Common myeloid progenitor, CD34-positive (primary cell): ENCODE measurements at regions not wholly inside any gene's neighbourhood (a gene's known extent, or its start where the extent isn't known, plus 50 kb on each side); places are given as distances from the start of the nearest gene placed in this dataset.

Experiments
- CTCF ChIA-PET: fragments of 350-600 bp; sonication (Branson Sonifier 250); formaldehyde crosslinking; loops from one replicate; lab custom pipeline; 2021; ENCODE audit warnings: antibody characterized with exemption; lab: Charles Lee
- POLR2A ChIA-PET: fragments of 350-600 bp; sonication (Branson Sonifier 250); formaldehyde crosslinking; loops from one replicate; lab custom pipeline; 2021; ENCODE audit warnings: antibody characterized with exemption; lab: Charles Lee
- DNase-seq, 3 donors: peaks; one replicate each; pipeline versions ENCODE4 v3.0.0 to v3.0.0-alpha.2; 2013
- H3K27ac ChIP-seq, 2 experiments: 1 replicate in 1 of 2; 2 replicates in 1 of 2; pipeline ENCODE4 v1.7.0; 2013; ENCODE audit warnings: inconsistent platforms in 2 of 2, low read length in 2 of 2, mild to moderate bottlenecking in 2 of 2, low read depth in 1 of 2, moderate library complexity in 1 of 2; ENCODE audit not compliant: severe bottlenecking in 2 of 2, insufficient read depth in 1 of 2, poor library complexity in 1 of 2
- H3K27me3 ChIP-seq, 5 experiments: replicated peaks in 2 of 5; 1 replicate in 3 of 5; 2 replicates in 2 of 5; pipeline versions ENCODE4 v1.6.1 to v1.7.0; 2013; ENCODE audit warnings: low read length in 4 of 5, mild to moderate bottlenecking in 2 of 5, moderate library complexity in 2 of 5, inconsistent platforms in 1 of 5; ENCODE audit not compliant: insufficient read depth in 5 of 5, control insufficient read depth in 4 of 5
- H3K36me3 ChIP-seq, 4 experiments: 1 replicate in 2 of 4; 2 replicates in 2 of 4; pipeline versions ENCODE4 v1.6.1 to v1.7.0; 2013; ENCODE audit warnings: low read length in 3 of 4, control low read depth in 1 of 4, mild to moderate bottlenecking in 1 of 4; ENCODE audit not compliant: control insufficient read depth in 4 of 4, insufficient read depth in 4 of 4
- H3K4me1 ChIP-seq, 4 experiments: 1 replicate in 3 of 4; 2 replicates in 1 of 4; pipeline versions ENCODE4 v1.6.1 to v1.7.1; 2013; ENCODE audit warnings: low read length in 3 of 4, mild to moderate bottlenecking in 3 of 4, control low read depth in 1 of 4, inconsistent platforms in 1 of 4, moderate library complexity in 1 of 4; ENCODE audit not compliant: control insufficient read depth in 4 of 4, insufficient read depth in 4 of 4; ENCODE audit errors: control extremely low read depth in 1 of 4
- H3K4me3 ChIP-seq, 7 experiments: 1 replicate in 4 of 7; 2 replicates in 3 of 7; pipeline versions ENCODE4 v1.5.1 to v1.7.0; 2013; ENCODE audit warnings: mild to moderate bottlenecking in 7 of 7, low read length in 6 of 7, moderate library complexity in 6 of 7, inconsistent platforms in 2 of 7, low read depth in 2 of 7, control low read depth in 1 of 7; ENCODE audit not compliant: insufficient read depth in 4 of 7, control insufficient read depth in 1 of 7; ENCODE audit errors: extremely low read depth in 1 of 7
- H3K9me3 ChIP-seq, 5 experiments: 1 replicate in 4 of 5; 2 replicates in 1 of 5; pipeline versions ENCODE4 v1.6.1 to v1.7.1; 2013; ENCODE audit warnings: low read length in 4 of 5, mild to moderate bottlenecking in 2 of 5, inconsistent platforms in 1 of 5, low read depth in 1 of 5, moderate library complexity in 1 of 5; ENCODE audit not compliant: control insufficient read depth in 4 of 5, insufficient read depth in 2 of 5; ENCODE audit errors: control extremely low read depth in 1 of 5
- WGBS: methylation state at CpG from one replicate; pipeline ENCODE4 v1.1.5; 2013; ENCODE audit not compliant: insufficient coverage; 5-methylcytosine and 5-hydroxymethylcytosine counted together

DNA sequence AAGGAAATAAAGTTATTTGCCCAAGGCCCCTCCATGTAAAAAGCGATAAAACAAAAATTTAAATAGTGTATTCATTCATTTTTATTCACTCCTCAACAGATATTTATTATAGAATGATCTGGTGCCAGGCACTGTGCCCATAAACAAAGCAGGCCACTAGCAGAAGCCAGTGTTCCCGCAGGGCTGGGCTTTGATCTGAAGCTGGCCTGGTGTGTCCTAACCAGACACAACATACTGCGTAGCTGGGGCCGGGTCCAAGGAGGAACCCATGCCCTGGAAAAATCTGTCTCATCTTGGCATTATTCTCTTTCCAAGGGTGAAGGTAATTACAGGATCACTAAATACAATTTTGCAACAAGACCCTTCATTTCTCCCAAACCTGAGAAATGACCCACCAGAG, 537.4 kb upstream of the CDH5 start:
- no peak overlapping the region for H3K27ac ChIP-seq
- H3K27me3 ChIP-seq, result peaks cover 0 to 6% (median 0%) of the 10 kb centered on the region in 5 experiments
- WGBS, result 92% methylated on average over 3 of the region's 4 CpGs
- H3K4me3 ChIP-seq, result no peak overlapping the region
- CTCF ChIA-PET, result no interaction called here
- H3K4me1 ChIP-seq, result no peaks in the 10 kb centered on the region
- H3K9me3 ChIP-seq, result no peaks in the 10 kb centered on the region
- DNase-seq, result no peak
- no peaks in the 10 kb centered on the region for H3K36me3 ChIP-seq
- POLR2A ChIA-PET, result no interaction called here

DNA sequence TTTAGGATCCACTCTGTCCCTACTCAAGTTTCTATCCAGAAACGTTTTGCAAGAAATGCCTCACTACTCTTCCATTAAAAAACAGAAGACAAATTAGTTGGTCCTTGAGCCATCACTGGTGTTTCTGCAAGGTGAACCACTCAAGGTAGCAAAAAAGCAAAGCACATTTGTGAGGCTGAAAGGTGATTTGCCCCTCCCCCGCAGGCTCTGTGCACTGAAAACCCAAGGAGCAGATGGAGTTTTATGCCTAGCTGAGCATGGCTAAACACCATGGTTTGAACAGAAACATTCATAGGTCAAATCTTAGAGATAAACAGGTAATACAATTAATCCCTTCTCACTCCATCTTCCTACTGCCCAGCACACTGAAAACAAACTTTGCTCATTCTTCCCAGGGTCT, 538.2 kb upstream of the CDH5 start:
- H3K27ac ChIP-seq, result no peak overlapping the region
- no peaks in the 10 kb centered on the region for H3K9me3 ChIP-seq
- ChIA-PET CTCF (no interaction called here), POLR2A (no interaction called here)
- no peak for DNase-seq
- WGBS, result 100% methylated on average over 2 of the region's 2 CpGs
- no peaks in the 10 kb centered on the region for H3K36me3 ChIP-seq
- no peaks in the 10 kb centered on the region for H3K4me1 ChIP-seq
- peaks cover 0 to 7% (median 0%) of the 10 kb centered on the region in 5 experiments for H3K27me3 ChIP-seq
- H3K4me3 ChIP-seq, result no peak overlapping the region

DNA sequence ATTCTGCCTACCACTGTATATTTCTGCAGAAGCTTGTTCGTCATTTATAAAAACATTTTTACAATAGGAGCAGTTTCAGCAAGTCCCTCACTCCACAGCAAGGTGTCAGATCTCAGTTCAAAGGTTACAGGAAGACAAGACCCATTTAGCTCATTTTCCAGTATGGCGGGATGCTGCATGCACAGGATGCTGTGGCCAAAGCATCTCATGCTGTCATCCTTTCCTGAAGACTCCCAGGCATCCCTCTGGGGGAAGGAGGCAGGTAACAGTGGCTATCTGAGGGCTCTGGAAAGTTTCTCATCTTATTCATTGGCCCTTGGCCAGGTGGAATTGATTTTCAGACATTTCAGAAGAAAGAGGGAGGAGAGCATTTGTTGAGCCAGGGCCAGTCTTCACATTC, 539.3 kb upstream of the CDH5 start:
- Histone ChIP-seq H3K4me3 (no peak overlapping the region), H3K27ac (no peak overlapping the region), H3K9me3 (no peaks in the 10 kb centered on the region), H3K36me3 (no peaks in the 10 kb centered on the region), H3K27me3 (peaks cover 0 to 8% (median 0%) of the 10 kb centered on the region in 5 experiments), H3K4me1 (no peaks in the 10 kb centered on the region)
- 93% methylated on average over 2 of the region's 2 CpGs for WGBS
- ChIA-PET CTCF (no interaction called here), POLR2A (no interaction called here)
- DNase-seq, result no peak

DNA sequence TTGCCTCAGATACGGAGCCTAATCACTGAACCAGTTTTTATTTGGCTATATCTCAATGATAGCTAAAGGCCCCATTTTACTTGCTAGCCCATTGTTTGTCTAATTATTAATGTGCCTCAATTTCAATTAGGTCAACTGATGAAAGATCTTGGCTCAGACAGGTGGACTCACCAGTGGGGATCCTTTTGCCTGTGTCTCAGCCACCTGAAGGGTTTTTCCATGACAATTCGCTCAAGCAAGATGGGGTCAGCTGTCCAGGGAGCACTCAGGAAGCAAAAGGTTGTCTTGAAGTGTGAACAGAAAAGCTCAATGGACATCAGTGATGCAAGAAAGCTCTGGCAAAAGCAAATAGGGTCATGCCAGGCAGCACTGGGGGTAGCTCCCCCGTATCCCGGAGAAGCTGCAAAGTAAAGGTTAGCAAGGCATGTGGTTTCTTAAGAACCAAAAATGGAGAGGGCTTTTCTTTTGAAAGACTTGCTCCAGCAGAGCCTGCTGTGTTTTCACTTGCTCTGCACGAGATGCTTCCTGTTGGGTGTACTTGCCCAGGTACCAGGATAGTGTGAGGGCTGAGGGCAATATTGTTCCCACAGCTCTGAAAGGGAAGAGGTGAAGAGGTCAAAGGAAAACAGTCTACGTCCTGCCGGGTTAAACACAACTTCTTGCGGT, 541.2 kb upstream of the CDH5 start:
- H3K4me1 ChIP-seq, result no peaks in the 10 kb centered on the region
- DNase-seq, result no peak
- POLR2A ChIA-PET, result no interaction called here
- 66% methylated on average over 7 of the region's 8 CpGs for WGBS
- H3K27me3 ChIP-seq, result peaks cover 0 to 8% (median 0%) of the 10 kb centered on the region in 5 experiments
- no peak overlapping the region for H3K27ac ChIP-seq
- H3K4me3 ChIP-seq, result no peak overlapping the region
- H3K9me3 ChIP-seq, result no peaks in the 10 kb centered on the region
- H3K36me3 ChIP-seq, result no peaks in the 10 kb centered on the region
- CTCF ChIA-PET, result no interaction called here

DNA sequence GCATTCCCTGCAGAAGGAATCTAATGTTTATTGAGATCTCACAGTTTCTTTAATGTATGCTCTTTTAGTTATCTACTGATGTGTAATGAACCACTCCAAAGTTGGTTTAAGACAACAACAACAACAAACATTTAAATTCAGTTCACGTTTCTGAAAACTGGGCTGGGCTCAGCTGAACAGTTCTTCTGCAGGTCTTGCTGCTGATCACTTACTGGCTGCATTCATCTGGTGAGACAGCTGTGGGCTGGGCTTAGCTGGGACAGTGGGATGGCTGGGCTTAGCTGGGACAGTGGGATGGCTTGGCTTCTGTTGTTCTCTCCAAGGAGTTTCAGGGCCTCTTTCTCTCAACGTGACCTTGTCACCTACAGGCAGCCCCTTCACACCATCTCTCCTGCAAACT, 544.3 kb upstream of the CDH5 start:
- Histone ChIP-seq H3K27ac (no peak overlapping the region), H3K4me1 (no peaks in the 10 kb centered on the region), H3K4me3 (no peak overlapping the region), H3K9me3 (no peaks in the 10 kb centered on the region), H3K27me3 (peaks cover 0 to 4% (median 0%) of the 10 kb centered on the region in 5 experiments), H3K36me3 (no peaks in the 10 kb centered on the region)
- POLR2A ChIA-PET, result no interaction called here
- no CpG with 5 or more reads among the region's 2 CpGs for WGBS
- no peak for DNase-seq
- CTCF ChIA-PET, result no interaction called here

DNA sequence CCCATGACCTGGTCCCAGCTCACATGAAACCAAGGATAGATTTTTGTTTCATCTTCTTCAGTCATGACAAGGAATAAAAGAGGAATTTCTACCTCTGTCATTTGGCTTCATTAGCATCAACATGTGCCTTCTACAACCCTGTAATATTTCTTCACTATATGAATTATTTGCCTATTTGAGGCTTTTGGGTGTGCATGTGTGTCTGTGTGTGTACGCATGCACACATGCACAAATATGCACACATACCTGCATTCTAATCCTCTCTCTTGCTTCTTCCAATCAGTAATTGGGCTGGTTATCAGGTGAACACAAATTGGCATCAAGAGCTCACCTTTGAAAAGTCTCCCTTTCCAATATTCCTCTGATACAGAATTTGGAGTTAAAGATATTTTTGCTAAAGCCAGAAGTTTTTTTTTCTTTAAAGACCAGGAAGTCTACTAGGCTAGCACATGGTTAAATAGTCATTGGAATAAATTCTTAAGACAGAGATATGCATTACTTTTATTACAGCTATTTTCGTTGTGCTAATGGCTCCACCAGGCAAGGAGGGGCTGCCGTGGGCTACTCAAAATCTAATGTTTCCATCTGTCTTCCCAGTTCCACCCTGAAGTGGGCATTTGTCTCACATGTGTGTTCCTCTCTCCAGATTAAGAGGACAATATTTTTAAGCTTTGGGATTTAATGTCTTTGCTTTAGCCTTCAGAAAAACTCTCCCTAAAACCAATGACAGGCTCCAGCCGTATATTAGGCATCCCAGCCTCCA, 547.2 kb upstream of the CDH5 start:
- no peaks in the 10 kb centered on the region for H3K36me3 ChIP-seq
- H3K9me3 ChIP-seq, result no peaks in the 10 kb centered on the region
- CTCF ChIA-PET, result no interaction called here
- no peak overlapping the region for H3K27ac ChIP-seq
- peaks cover 0 to 2% (median 0%) of the 10 kb centered on the region in 5 experiments for H3K27me3 ChIP-seq
- POLR2A ChIA-PET, result no interaction called here
- WGBS, result 100% methylated on average over 1 of the region's 4 CpGs
- no peaks in the 10 kb centered on the region for H3K4me1 ChIP-seq
- no peak overlapping the region for H3K4me3 ChIP-seq
- DNase-seq, result no peak

DNA sequence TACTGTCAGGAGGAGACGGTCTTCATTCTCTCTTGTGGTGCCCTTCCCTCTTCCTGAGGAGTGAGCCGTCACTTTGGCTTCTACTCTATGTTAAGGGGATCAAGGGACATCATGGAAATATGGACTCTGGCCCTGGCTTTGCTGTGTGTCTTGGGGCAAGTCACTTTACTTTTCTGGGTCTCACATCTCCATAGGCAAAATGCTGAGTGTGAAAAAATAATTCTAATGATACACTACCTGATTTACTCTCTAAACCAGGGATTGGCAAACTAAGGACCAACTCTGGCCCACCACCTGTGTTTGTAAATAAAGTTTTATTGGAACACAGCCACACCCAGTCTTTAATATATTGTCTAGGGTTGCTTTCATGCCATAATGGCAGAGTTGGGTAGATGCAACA, 548.7 kb upstream of the CDH5 start:
- CTCF ChIA-PET, result no interaction called here
- no peaks in the 10 kb centered on the region for H3K27me3 ChIP-seq
- POLR2A ChIA-PET, result no interaction called here
- no peak overlapping the region for H3K27ac ChIP-seq
- DNase-seq, result no peak
- no peaks in the 10 kb centered on the region for H3K9me3 ChIP-seq
- WGBS, result 100% methylated on average over 1 of the region's 2 CpGs
- H3K36me3 ChIP-seq, result no peaks in the 10 kb centered on the region
- no peak overlapping the region for H3K4me3 ChIP-seq
- no peaks in the 10 kb centered on the region for H3K4me1 ChIP-seq
